Panc1 (cell line): ENCODE measurements at regions not wholly inside any gene's neighbourhood (a gene's known extent, or its start where the extent isn't known, plus 50 kb on each side); places are given as distances from the start of the nearest gene placed in this dataset.

ENCODE experiments used
- ATAC-seq: fragments of 200-7000 bp; cut with Tn5 transposase; 2 replicates; pipeline ENCODE4 v1.9.1; 2020; ENCODE audit warnings: mild to moderate bottlenecking, moderate library complexity
- BruUV-seq: library from RNA; stranded (reverse); fragments of 400-500 nt; replicated peaks from 2 replicates; lab custom pipeline; 2021; lab: Mats Ljungman, UMichigan
- CTCF ChIA-PET: fragments of 300-600 bp; sonication (Branson Sonifier 250); formaldehyde crosslinking; loops from one replicate; lab custom pipeline; 2022; ENCODE audit warnings: antibody characterized with exemption; lab: Charles Lee
- POLR2A ChIA-PET: fragments of 300-600 bp; sonication (Branson Sonifier 250); formaldehyde crosslinking; loops from one replicate; lab custom pipeline; 2022; ENCODE audit warnings: antibody characterized with exemption; lab: Charles Lee
- DNase-seq: peaks from one replicate; pipeline ENCODE4 v3.0.0-alpha.2; 2010; ENCODE audit warnings: low read depth, low spot score
- H3K27ac ChIP-seq: 2 replicates; pipeline ENCODE4 v1.5.1; 2011; ENCODE audit warnings: mild to moderate bottlenecking, low read length, inconsistent platforms
- H3K27me3 ChIP-seq: fragments of 200-500 bp; sonication (Bioruptor generic); 2 replicates; pipeline ENCODE4 v1.6.0; 2014; ENCODE audit warnings: low read length, inconsistent platforms; ENCODE audit not compliant: control insufficient read depth, insufficient read depth
- H3K36me3 ChIP-seq: fragments of 200-500 bp; sonication (Bioruptor generic); 2 replicates; pipeline ENCODE4 v1.5.1; 2014; ENCODE audit warnings: inconsistent platforms, mild to moderate bottlenecking, low read length, moderate library complexity; ENCODE audit not compliant: control insufficient read depth, insufficient read depth
- H3K4me1 ChIP-seq: 2 replicates; pipeline ENCODE4 v1.5.1; 2011; ENCODE audit warnings: inconsistent platforms, mild to moderate bottlenecking, low read length, moderate library complexity; ENCODE audit not compliant: control insufficient read depth, insufficient read depth
- H3K4me3 ChIP-seq, 2 experiments: 2 replicates each; pipeline ENCODE4 v1.5.1; 2011 to 2012; ENCODE audit warnings: low read depth in 2 of 2, low read length in 2 of 2, mild to moderate bottlenecking in 2 of 2, inconsistent platforms in 1 of 2, moderate library complexity in 1 of 2
- H3K9me3 ChIP-seq: fragments of 200-500 bp; sonication (Bioruptor generic); 2 replicates; pipeline ENCODE4 v1.5.1; 2014; ENCODE audit warnings: low read depth, mild to moderate bottlenecking, inconsistent platforms, low read length, moderate library complexity; ENCODE audit not compliant: control insufficient read depth, insufficient read depth
- POLR2AphosphoS5 ChIP-seq: IDR thresholded peaks from 2 replicates; pipeline ENCODE4 v1.6.1; 2012; ENCODE audit warnings: mild to moderate bottlenecking, low read depth, low read length, moderate library complexity
- SIN3A ChIP-seq: IDR thresholded peaks from 2 replicates; pipeline ENCODE4 v1.6.1; 2012; ENCODE audit warnings: low read depth, mild to moderate bottlenecking, low read length, moderate library complexity, borderline replicate concordance; ENCODE audit not compliant: insufficient read depth
- TCF7L2 ChIP-seq: IDR thresholded peaks from 2 replicates; pipeline ENCODE4 v1.6.1; 2011; ENCODE audit warnings: mild to moderate bottlenecking, low read depth, low read length, inconsistent platforms
- in situ Hi-C: cut with HindIII; loops from 2 replicates; pipeline ENCODE4 v1.10.0; 2016; ENCODE audit warnings: low sequenced_read_pairs, low pct_unique_long_range_greater_than_20kb
- intact Hi-C: fragments of 100-400 bp; cut with micrococcal nuclease; formaldehyde crosslinking; loops from one replicate; pipeline ENCODE4 v1.10.0; 2022; ENCODE audit not compliant: unreplicated experiment
- TF ChIP-seq, protein P1 (sequence below), 2 experiments: IDR thresholded peaks; 2 replicates each; pipeline ENCODE4 v1.6.1; 2011 to 2012; ENCODE audit warnings: low read depth in 2 of 2, control low read depth in 1 of 2, low read length in 1 of 2, mild to moderate bottlenecking in 1 of 2, moderate library complexity in 1 of 2; ENCODE audit not compliant: insufficient read depth in 1 of 2
- TF ChIP-seq, protein P2 (sequence below): fragments of 450-650 bp; IDR thresholded peaks from 2 replicates; pipeline ENCODE4 v1.5.1; 2017; ENCODE audit warnings: mild to moderate bottlenecking

DNA sequence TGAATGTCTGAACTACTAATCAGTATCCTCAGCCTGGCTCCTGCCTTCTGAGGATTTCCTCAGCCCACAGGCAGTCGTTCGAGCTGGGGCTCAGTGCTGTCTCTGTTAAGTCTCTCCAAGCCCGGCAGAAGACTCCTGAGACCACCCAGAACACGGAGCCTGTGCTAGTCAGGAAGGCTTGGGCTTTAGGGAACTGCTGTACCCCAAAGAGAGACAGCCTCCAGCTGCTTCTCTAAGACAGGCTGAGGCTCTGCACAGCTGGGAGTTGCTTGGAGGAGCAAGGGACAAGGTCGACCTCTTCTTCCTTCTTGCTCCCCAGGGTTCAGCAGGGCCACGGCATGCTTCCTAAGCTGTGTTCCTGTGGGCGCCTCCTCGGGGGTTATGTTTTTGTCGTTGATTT is 283.4 kb upstream of the MYT1L start:
- CTCF ChIA-PET, result interaction anchor here (0.6 kb wide), 1 partner anchor 176 kb away, joined by 3 read pairs; no protein-coding TSS in a partner anchor
- intact Hi-C loops, result no loop called here

DNA sequence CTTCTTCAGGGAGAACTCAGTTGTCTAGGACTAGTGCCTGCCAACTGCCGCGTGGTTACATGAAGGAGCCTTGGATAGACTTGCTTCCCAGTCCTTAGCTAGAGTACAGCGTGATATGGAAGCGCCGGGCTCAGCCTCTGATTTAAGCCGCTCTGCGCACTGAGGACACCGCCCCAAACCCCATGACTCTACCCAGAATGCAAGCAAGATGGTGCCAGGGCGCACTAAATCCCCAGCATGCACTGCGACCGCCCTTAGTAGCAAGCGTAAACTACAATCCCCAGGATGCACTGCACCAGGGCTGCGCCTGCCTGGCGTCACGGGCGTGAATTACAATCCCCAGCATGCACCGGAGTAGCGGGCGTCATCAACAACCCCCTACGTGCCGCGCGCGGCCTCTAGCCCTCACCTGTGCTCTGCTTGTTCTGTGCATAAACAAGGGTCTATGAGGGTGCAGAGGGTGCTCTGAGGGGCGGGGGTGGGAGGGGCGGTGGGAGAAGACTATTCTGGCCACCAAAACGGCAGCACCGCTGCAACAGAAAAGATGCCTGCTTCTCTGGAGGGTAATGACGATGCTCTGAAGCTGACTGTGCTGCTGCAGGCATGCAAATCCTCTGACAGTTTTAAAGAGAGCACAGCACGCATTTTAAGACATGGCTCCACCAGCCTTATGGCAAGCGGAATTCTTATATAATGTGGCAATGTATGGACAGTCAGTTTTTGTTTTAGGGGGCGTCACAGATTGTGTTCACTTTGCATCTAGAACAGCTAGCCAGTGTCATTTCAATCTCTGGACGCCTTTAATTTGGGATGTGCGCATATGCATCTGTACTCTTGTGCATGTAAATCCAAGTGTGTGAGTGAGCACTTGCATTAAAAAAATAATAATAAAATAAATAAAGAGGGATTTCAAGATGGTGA is 282.5 kb upstream of the MYT1L start:
- peaks cover 3% of the 10 kb centered on the region; the same call in 1 of the 2 replicates for H3K9me3 ChIP-seq
- POLR2A ChIA-PET, result no interaction called here
- CTCF ChIA-PET, result interaction anchor here (0.6 kb wide), 1 partner anchor 176 kb away, joined by 3 read pairs; no protein-coding TSS in a partner anchor
- H3K36me3 ChIP-seq, result no peaks in the 10 kb centered on the region
- BruUV-seq, result no TSS peak
- peak overlapping the region; percentile 30 to 48 for H3K4me3 ChIP-seq
- ATAC-seq (peak; percentile 99), DNase-seq (peak; percentile 7)
- in situ Hi-C loops (no loop called here), intact Hi-C loops (no loop called here)
- no peak overlapping the region for H3K27ac ChIP-seq
- peak; percentile 49; the same call in 1 of the 2 replicates for TF ChIP-seq POLR2AphosphoS5
- TF ChIP-seq, protein P1, sequence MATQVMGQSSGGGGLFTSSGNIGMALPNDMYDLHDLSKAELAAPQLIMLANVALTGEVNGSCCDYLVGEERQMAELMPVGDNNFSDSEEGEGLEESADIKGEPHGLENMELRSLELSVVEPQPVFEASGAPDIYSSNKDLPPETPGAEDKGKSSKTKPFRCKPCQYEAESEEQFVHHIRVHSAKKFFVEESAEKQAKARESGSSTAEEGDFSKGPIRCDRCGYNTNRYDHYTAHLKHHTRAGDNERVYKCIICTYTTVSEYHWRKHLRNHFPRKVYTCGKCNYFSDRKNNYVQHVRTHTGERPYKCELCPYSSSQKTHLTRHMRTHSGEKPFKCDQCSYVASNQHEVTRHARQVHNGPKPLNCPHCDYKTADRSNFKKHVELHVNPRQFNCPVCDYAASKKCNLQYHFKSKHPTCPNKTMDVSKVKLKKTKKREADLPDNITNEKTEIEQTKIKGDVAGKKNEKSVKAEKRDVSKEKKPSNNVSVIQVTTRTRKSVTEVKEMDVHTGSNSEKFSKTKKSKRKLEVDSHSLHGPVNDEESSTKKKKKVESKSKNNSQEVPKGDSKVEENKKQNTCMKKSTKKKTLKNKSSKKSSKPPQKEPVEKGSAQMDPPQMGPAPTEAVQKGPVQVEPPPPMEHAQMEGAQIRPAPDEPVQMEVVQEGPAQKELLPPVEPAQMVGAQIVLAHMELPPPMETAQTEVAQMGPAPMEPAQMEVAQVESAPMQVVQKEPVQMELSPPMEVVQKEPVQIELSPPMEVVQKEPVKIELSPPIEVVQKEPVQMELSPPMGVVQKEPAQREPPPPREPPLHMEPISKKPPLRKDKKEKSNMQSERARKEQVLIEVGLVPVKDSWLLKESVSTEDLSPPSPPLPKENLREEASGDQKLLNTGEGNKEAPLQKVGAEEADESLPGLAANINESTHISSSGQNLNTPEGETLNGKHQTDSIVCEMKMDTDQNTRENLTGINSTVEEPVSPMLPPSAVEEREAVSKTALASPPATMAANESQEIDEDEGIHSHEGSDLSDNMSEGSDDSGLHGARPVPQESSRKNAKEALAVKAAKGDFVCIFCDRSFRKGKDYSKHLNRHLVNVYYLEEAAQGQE (IDR thresholded peaks at IDR 0.05; ENCODE audit: insufficient read depth in 1 of 2, low read depth in 2 of 2, low read length in 1 of 2), result no peak
- H3K4me1 ChIP-seq, result no peaks in the 10 kb centered on the region; the same call in 1 of the 2 replicates
- H3K27me3 ChIP-seq, result no peaks in the 10 kb centered on the region

More for the DNA sequence above, 283.4 kb upstream of the MYT1L start:
- Histone ChIP-seq H3K27ac (no peak overlapping the region), H3K4me3 (no peak overlapping the region), H3K9me3 (peaks cover 3% of the 10 kb centered on the region; the same call in 1 of the 2 replicates), H3K27me3 (no peaks in the 10 kb centered on the region), H3K4me1 (no peaks in the 10 kb centered on the region; the same call in 1 of the 2 replicates), H3K36me3 (no peaks in the 10 kb centered on the region)
- in situ Hi-C loops, result no loop called here
- DNase-seq (no peak), ATAC-seq (no peak)
- TF ChIP-seq, protein P1 (IDR thresholded peaks at IDR 0.05; ENCODE audit: insufficient read depth in 1 of 2, low read depth in 2 of 2, low read length in 1 of 2), result no peak
- TF ChIP-seq, protein P2, sequence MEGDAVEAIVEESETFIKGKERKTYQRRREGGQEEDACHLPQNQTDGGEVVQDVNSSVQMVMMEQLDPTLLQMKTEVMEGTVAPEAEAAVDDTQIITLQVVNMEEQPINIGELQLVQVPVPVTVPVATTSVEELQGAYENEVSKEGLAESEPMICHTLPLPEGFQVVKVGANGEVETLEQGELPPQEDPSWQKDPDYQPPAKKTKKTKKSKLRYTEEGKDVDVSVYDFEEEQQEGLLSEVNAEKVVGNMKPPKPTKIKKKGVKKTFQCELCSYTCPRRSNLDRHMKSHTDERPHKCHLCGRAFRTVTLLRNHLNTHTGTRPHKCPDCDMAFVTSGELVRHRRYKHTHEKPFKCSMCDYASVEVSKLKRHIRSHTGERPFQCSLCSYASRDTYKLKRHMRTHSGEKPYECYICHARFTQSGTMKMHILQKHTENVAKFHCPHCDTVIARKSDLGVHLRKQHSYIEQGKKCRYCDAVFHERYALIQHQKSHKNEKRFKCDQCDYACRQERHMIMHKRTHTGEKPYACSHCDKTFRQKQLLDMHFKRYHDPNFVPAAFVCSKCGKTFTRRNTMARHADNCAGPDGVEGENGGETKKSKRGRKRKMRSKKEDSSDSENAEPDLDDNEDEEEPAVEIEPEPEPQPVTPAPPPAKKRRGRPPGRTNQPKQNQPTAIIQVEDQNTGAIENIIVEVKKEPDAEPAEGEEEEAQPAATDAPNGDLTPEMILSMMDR, result no peak
- no peak for TF ChIP-seq SIN3A
- TF ChIP-seq TCF7L2, result no peak
- no peak for TF ChIP-seq POLR2AphosphoS5
- POLR2A ChIA-PET, result no interaction called here
- no TSS peak for BruUV-seq
